HCT116 (cell line): ENCODE measurements at regions not wholly inside any gene's neighbourhood (a gene's known extent, or its start where the extent isn't known, plus 50 kb on each side); places are given as distances from the start of the nearest gene placed in this dataset.

Source experiments
- ATAC-seq: fragments of 200-7000 bp; cut with Tn5 transposase; 2 replicates; pipeline ENCODE4 v1.9.1; 2020; ENCODE audit warnings: mild to moderate bottlenecking, moderate library complexity
- BruUV-seq: library from RNA; stranded (reverse); fragments of 400-500 nt; replicated peaks from 2 replicates; lab custom pipeline; 2021; lab: Mats Ljungman, UMichigan
- CTCF ChIA-PET: fragments of 300-600 bp; sonication (Branson Sonifier 250); formaldehyde crosslinking; loops from one replicate; lab custom pipeline; 2021; ENCODE audit warnings: antibody characterized with exemption; lab: Charles Lee
- POLR2A ChIA-PET: fragments of 300-600, 350-600 bp; sonication (Branson Sonifier 250); formaldehyde crosslinking; loops from one replicate; lab custom pipeline; 2021; ENCODE audit warnings: antibody characterized with exemption; lab: Charles Lee
- RAD21 ChIA-PET, 2 experiments: fragments of 300-600 bp; sonication (Branson Sonifier 250); formaldehyde crosslinking; loops; one replicate each; lab custom pipeline; 2023; ENCODE audit warnings: low total read pairs in 2 of 2; ENCODE audit not compliant: uncharacterized antibody in 2 of 2, unreplicated experiment in 2 of 2, low non-redundant PET in 1 of 2; lab: Charles Lee
- DNase-seq: peaks from one replicate; pipeline ENCODE4 v3.0.0-alpha.2; 2010; ENCODE audit warnings: low read depth, low spot score
- H2AFZ ChIP-seq: fragments of 200-600 bp; shearing (Covaris generic), sonication (generic); 2 replicates; pipeline ENCODE4 v1.6.1; 2017; ENCODE audit warnings: low read depth, mixed run types, mixed read lengths, antibody characterized with exemption, low read length; ENCODE audit not compliant: poor library complexity, severe bottlenecking
- H3K27ac ChIP-seq: 2 replicates; pipeline ENCODE4 v1.5.1; 2012; ENCODE audit warnings: low read depth, low read length
- H3K27me3 ChIP-seq: fragments of 200-600 bp; sonication (generic); 2 replicates; pipeline ENCODE4 v1.6.1; 2016; ENCODE audit warnings: mixed run types, low read length, mixed read lengths; ENCODE audit not compliant: insufficient read depth
- H3K36me3 ChIP-seq, 2 experiments: fragments of 200-500 bp in 1 of 2; fragments of 200-600 bp in 1 of 2; sonication (Bioruptor generic) in 1 of 2; sonication (generic) in 1 of 2; 2 replicates each; pipeline versions ENCODE4 v1.5.1 to v1.6.1; 2014 to 2016; ENCODE audit warnings: low read length in 2 of 2, inconsistent platforms in 1 of 2, mixed read lengths in 1 of 2, mixed run types in 1 of 2; ENCODE audit not compliant: insufficient read depth in 2 of 2, control insufficient read depth in 1 of 2
- H3K4me1 ChIP-seq, 2 experiments: fragments of 200-600 bp in 1 of 2; sonication (generic) in 1 of 2; 2 replicates each; pipeline versions ENCODE4 v1.5.1 to v1.6.1; 2012 to 2017; ENCODE audit warnings: low read length in 2 of 2, inconsistent platforms in 1 of 2, mild to moderate bottlenecking in 1 of 2, mixed read lengths in 1 of 2, mixed run types in 1 of 2, moderate library complexity in 1 of 2; ENCODE audit not compliant: insufficient read depth in 2 of 2, control insufficient read depth in 1 of 2
- H3K4me2 ChIP-seq: fragments of 200-600 bp; sonication (generic); 2 replicates; pipeline ENCODE4 v1.6.1; 2017; ENCODE audit warnings: mixed run types, low read length, mixed read lengths
- H3K4me3 ChIP-seq, 2 experiments: fragments of 200-600 bp in 1 of 2; sonication (generic) in 1 of 2; replicated peaks in 1 of 2; 2 replicates each; pipeline ENCODE4 v1.5.1; 2011 to 2016; ENCODE audit warnings: low read length in 2 of 2, control low read depth in 1 of 2, low read depth in 1 of 2, mild to moderate bottlenecking in 1 of 2, mixed read lengths in 1 of 2, mixed run types in 1 of 2
- H3K79me2 ChIP-seq: fragments of 200-600 bp; sonication (generic); 2 replicates; pipeline ENCODE4 v1.6.1; 2017; ENCODE audit warnings: mild to moderate bottlenecking, mixed run types, low read length, moderate library complexity, mixed read lengths; ENCODE audit not compliant: insufficient read depth
- H3K9ac ChIP-seq: fragments of 200-600 bp; sonication (generic); 2 replicates; pipeline ENCODE4 v1.6.1; 2016; ENCODE audit warnings: low read length, mixed read lengths
- H3K9me2 ChIP-seq: fragments of 200-600 bp; sonication (generic), shearing (Covaris generic); 2 replicates; pipeline ENCODE4 v1.6.1; 2017; ENCODE audit warnings: mixed run types, mild to moderate bottlenecking, moderate library complexity; ENCODE audit not compliant: insufficient read depth
- H3K9me3 ChIP-seq, 2 experiments: fragments of 200-500 bp in 1 of 2; fragments of 200-600 bp in 1 of 2; sonication (Bioruptor generic) in 1 of 2; sonication (generic) in 1 of 2; 2 replicates each; pipeline ENCODE4 v1.6.1; 2014 to 2017; ENCODE audit warnings: low read length in 2 of 2, mixed read lengths in 2 of 2, inconsistent platforms in 1 of 2, low read depth in 1 of 2, mild to moderate bottlenecking in 1 of 2, mixed run types in 1 of 2, moderate library complexity in 1 of 2; ENCODE audit not compliant: control insufficient read depth in 1 of 2, insufficient read depth in 1 of 2
- H4K20me1 ChIP-seq: fragments of 200-600 bp; sonication (generic), shearing (Covaris generic); 2 replicates; pipeline ENCODE4 v1.6.1; 2017; ENCODE audit warnings: mixed run types, mild to moderate bottlenecking, moderate library complexity; ENCODE audit not compliant: insufficient read depth
- CBX3 ChIP-seq: IDR thresholded peaks from 2 replicates; pipeline ENCODE4 v1.6.1; 2012; ENCODE audit warnings: low read depth
- EGR1 ChIP-seq: IDR thresholded peaks from 2 replicates; pipeline ENCODE4 v1.6.1; 2012; ENCODE audit warnings: low read depth
- ELF1 ChIP-seq: IDR thresholded peaks from 2 replicates; pipeline ENCODE4 v1.6.1; 2012; ENCODE audit warnings: low read depth, borderline replicate concordance
- EZH2 ChIP-seq: fragments of 200-600 bp; sonication (generic); IDR thresholded peaks from 2 replicates; pipeline ENCODE4 v1.6.1; 2017; ENCODE audit warnings: antibody characterized with exemption, mixed run types
- EZH2phosphoT487 ChIP-seq: fragments of 200-600 bp; IDR thresholded peaks from 2 replicates; pipeline ENCODE4 v1.6.1; 2018; ENCODE audit warnings: antibody characterized with exemption, borderline replicate concordance
- FOSL1 ChIP-seq: IDR thresholded peaks from 2 replicates; pipeline ENCODE4 v1.6.1; 2012; ENCODE audit warnings: low read depth
- TCF7L2 ChIP-seq: IDR thresholded peaks from 2 replicates; pipeline ENCODE4 v1.7.0; 2011; ENCODE audit warnings: borderline replicate concordance, inconsistent platforms; ENCODE audit not compliant: insufficient read depth, insufficient read length; ENCODE audit errors: extremely low read depth
- ZFX ChIP-seq: fragments of 450-650 bp; IDR thresholded peaks from 2 replicates; pipeline ENCODE4 v1.6.1; 2017
- ZNF274 ChIP-seq: fragments of 200-500 bp; sonication (Bioruptor generic); IDR thresholded peaks from 2 replicates; pipeline ENCODE4 v1.6.1; 2014; ENCODE audit warnings: mild to moderate bottlenecking, low read depth, low read length, inconsistent platforms
- intact Hi-C: fragments of 100-400 bp; cut with micrococcal nuclease; formaldehyde crosslinking; loops from 2 replicates; pipeline ENCODE4 v1.10.0; 2022
- TF ChIP-seq, protein P1 (sequence below): IDR thresholded peaks from 2 replicates; pipeline ENCODE4 v1.6.1; 2012

- POLR2A ChIA-PET, result no interaction called here
- no peak for TF ChIP-seq EGR1
- no peak for TF ChIP-seq EZH2
- TF ChIP-seq FOSL1, result no peak
- TF ChIP-seq ELF1, result no peak
- DNase-seq (no peak), ATAC-seq (no peak)
- Histone ChIP-seq H3K36me3 (no peaks in the 10 kb centered on the region), H3K27ac (no peak overlapping the region), H2AFZ (no peak overlapping the region), H3K9me3 (no peaks in the 10 kb centered on the region), H3K4me2 (no peak overlapping the region), H3K79me2 (no peaks in the 10 kb centered on the region), H3K4me3 (no peak overlapping the region), H3K4me1 (no peaks in the 10 kb centered on the region), H3K27me3 (no peaks in the 10 kb centered on the region), H4K20me1 (no peaks in the 10 kb centered on the region), H3K9ac (no peak overlapping the region), H3K9me2 (no peaks in the 10 kb centered on the region)
- RAD21 ChIA-PET, result no interaction called here
- intact Hi-C loops, result no loop called here
- no TSS peak for BruUV-seq
- CTCF ChIA-PET, result no interaction called here
Measured at GRCh38 chr1:65698590-65698989, 94.1 kb upstream of the PDE4B start.

DNA sequence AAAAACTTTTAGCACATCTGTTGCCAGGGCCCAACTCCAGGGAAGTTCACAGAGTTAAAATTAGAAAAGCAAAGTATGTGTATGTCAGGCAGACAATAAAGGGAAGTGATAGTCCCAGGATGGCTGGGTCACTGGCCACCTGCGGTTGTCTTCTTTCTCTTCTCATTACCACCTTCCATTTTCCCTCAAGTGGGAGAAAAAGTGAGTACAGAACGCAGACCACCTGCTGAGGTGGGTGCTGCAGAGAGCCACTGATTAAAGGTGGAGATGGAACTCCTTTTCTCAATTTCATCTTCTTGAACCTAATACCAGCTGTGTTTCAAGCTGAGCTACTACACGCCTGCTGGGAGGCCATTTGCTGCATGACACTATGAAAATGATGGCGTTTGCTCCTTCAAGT, 88.8 kb upstream of the PDE4B start:
- ChIA-PET CTCF (no interaction called here), RAD21 (no interaction called here), POLR2A (no interaction called here)
- Histone ChIP-seq H2AFZ (no peak overlapping the region), H3K4me3 (no peak overlapping the region), H3K27ac (no peak overlapping the region), H3K4me2 (no peak overlapping the region), H3K4me1 (no peaks in the 10 kb centered on the region), H3K9me3 (no peaks in the 10 kb centered on the region), H3K9me2 (no peaks in the 10 kb centered on the region), H3K27me3 (no peaks in the 10 kb centered on the region), H3K79me2 (no peaks in the 10 kb centered on the region), H3K36me3 (no peaks in the 10 kb centered on the region), H3K9ac (no peak overlapping the region), H4K20me1 (no peaks in the 10 kb centered on the region)
- ATAC-seq, result no peak
- TF ChIP-seq ZNF274 (no peak), TCF7L2 (no peak), EZH2phosphoT487 (no peak), ZFX (no peak), ELF1 (no peak), CBX3 (no peak)
- TF ChIP-seq, protein P1, sequence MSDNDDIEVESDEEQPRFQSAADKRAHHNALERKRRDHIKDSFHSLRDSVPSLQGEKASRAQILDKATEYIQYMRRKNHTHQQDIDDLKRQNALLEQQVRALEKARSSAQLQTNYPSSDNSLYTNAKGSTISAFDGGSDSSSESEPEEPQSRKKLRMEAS, result no peak
- intact Hi-C loops, result no loop called here
- DNase-seq, result no peak
- no TSS peak for BruUV-seq
